22Rv1 (cell line): ENCODE measurements at regions not wholly inside any gene's neighbourhood (a gene's known extent, or its start where the extent isn't known, plus 50 kb on each side); places are given as distances from the start of the nearest gene placed in this dataset.

Source experiments
- H3K27ac ChIP-seq: fragments of 450-650 bp; 2 replicates; pipeline ENCODE4 v1.5.1; 2017
- CTCF ChIP-seq: fragments of 450-650 bp; IDR thresholded peaks from 2 replicates; pipeline ENCODE4 v1.5.1; 2017; ENCODE audit warnings: mild to moderate bottlenecking
- ZFX ChIP-seq: fragments of 450-650 bp; IDR thresholded peaks from 2 replicates; pipeline ENCODE4 v1.6.1; 2017; ENCODE audit warnings: antibody characterized with exemption, borderline replicate concordance

- TF ChIP-seq CTCF (no peak), ZFX (no peak)
- H3K27ac ChIP-seq: no peak overlapping the region
These were observed 266.7 kb upstream of the C11orf87 start for GRCh38 chr11:109155291-109155690.

DNA sequence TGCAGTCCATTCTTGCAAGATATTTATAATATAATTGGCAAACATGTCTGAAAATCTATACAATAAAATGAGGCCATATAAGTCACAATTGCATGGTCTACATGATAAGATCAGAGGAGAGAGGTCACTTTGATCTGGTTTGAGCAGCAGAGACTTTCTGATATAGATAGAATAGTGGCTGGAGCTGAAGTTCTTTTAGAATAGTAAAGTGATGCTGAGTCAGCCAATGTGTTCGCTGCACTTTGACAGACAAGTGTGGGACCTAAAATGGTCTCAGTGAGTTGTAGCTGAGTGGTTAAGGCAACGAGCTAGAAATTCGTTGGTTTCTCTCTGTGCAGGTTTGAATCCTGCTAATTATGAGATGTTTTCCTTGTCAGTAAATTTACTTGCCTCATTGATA, 257.0 kb upstream of the C11orf87 start:
- TF ChIP-seq ZFX (no peak), CTCF (no peak)
- H3K27ac ChIP-seq: no peak overlapping the region

- H3K27ac ChIP-seq: no peak overlapping the region
- no peak for TF ChIP-seq CTCF
- TF ChIP-seq ZFX: no peak
These were observed 255.5 kb upstream of the C11orf87 start for GRCh38 chr11:109166441-109166840.

GRCh38 chr11:109173504-109173903, 248.5 kb upstream of the C11orf87 start:
- H3K27ac ChIP-seq: no peak overlapping the region
- TF ChIP-seq ZFX: no peak
- no peak for TF ChIP-seq CTCF

GRCh38 chr11:109184376-109184775, 237.6 kb upstream of the C11orf87 start:
- TF ChIP-seq ZFX: no peak
- no peak for TF ChIP-seq CTCF
- no peak overlapping the region for H3K27ac ChIP-seq

DNA sequence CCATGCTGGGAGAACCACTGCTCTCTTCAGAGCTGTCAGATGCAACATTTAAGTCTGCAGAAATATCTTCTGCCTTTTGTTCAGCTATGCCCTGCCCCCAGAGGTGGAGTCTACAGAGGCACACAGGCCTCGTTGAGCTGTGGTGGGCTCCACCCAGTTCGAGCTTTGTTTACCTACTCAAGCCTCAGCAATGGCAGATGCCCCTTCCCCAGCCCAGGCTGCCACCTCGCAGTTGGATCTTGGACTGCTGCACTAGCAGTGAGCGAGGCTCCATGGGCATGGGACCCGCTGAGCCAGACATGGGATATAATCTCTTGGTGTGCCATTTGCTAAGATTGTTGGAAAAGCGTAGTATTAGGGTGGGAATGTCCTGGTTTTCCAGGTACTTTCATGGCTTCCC, 229.1 kb upstream of the C11orf87 start:
- H3K27ac ChIP-seq: no peak overlapping the region
- TF ChIP-seq ZFX (no peak), CTCF (no peak)

GRCh38 chr11:109193880-109194279, 228.1 kb upstream of the C11orf87 start:
- TF ChIP-seq CTCF (no peak), ZFX (no peak)
- no peak overlapping the region for H3K27ac ChIP-seq
